ENCODE measurements at regions not wholly inside any gene's neighbourhood (a gene's known extent, or its start where the extent isn't known, plus 50 kb on each side); places are given as distances from the start of the nearest gene placed in this dataset.
A peak's percentile ranks its signal among the peaks of the same experiment; 100 is the strongest.
"Not testable (repeated sequence)": the region's sequence is repeated elsewhere in the genome, so short reads cannot be mapped to it uniquely, and the experiment has no call there.

- DNase-seq (ENCODE audit: low read depth in 1 of 2, low spot score in 1 of 2) = no peak
- in situ Hi-C loops (cut with HindIII; ENCODE audit: low pct_unique_long_range_greater_than_20kb, low sequenced_read_pairs) = no loop called here
- TF ChIP-seq JUND (IDR thresholded peaks at IDR 0.05; ENCODE audit: low read depth) = no peak
Measured at GRCh38 chr7:79624336-79624735, 170.9 kb upstream of the MAGI2 start.

GRCh38 chr7:79622781-79623180 lies 169.3 kb upstream of the MAGI2 start:
- in situ Hi-C loops (cut with HindIII; ENCODE audit: low pct_unique_long_range_greater_than_20kb, low sequenced_read_pairs) = no loop called here
- no peak for DNase-seq (ENCODE audit: low read depth in 1 of 2, low spot score in 1 of 2)
- TF ChIP-seq JUND (IDR thresholded peaks at IDR 0.05; ENCODE audit: low read depth) = no peak

GRCh38 chr7:79620291-79620690 lies 166.8 kb upstream of the MAGI2 start:
- in situ Hi-C loops (cut with HindIII; ENCODE audit: low pct_unique_long_range_greater_than_20kb, low sequenced_read_pairs) = no loop called here
- DNase-seq (ENCODE audit: low read depth in 1 of 2, low spot score in 1 of 2) = no peak
- TF ChIP-seq JUND (IDR thresholded peaks at IDR 0.05; ENCODE audit: low read depth) = no peak

- no peak for TF ChIP-seq JUND (IDR thresholded peaks at IDR 0.05; ENCODE audit: low read depth)
- in situ Hi-C loops (cut with HindIII; ENCODE audit: low pct_unique_long_range_greater_than_20kb, low sequenced_read_pairs) = no loop called here
- no peak for DNase-seq (ENCODE audit: low read depth in 1 of 2, low spot score in 1 of 2)
Measured at GRCh38 chr7:79619216-79619615, 165.7 kb upstream of the MAGI2 start.

- in situ Hi-C loops (cut with HindIII; ENCODE audit: low pct_unique_long_range_greater_than_20kb, low sequenced_read_pairs) = no loop called here
- no peak for TF ChIP-seq JUND (IDR thresholded peaks at IDR 0.05; ENCODE audit: low read depth)
Measured at GRCh38 chr7:79615871-79616640, 162.6 kb upstream of the MAGI2 start.

GRCh38 chr7:79615466-79615865 lies 162.0 kb upstream of the MAGI2 start:
- TF ChIP-seq JUND (IDR thresholded peaks at IDR 0.05; ENCODE audit: low read depth) = no peak
- no peak for DNase-seq (ENCODE audit: low read depth in 1 of 2, low spot score in 1 of 2)
- in situ Hi-C loops (cut with HindIII; ENCODE audit: low pct_unique_long_range_greater_than_20kb, low sequenced_read_pairs) = no loop called here

More at GRCh38 chr7:79615871-79616640, 162.6 kb upstream of the MAGI2 start:
- DNase-seq (ENCODE audit: low read depth in 1 of 2, low spot score in 1 of 2) = peak in 1 of 2 experiments; percentile 16

GRCh38 chr7:79612903-79613302 lies 159.4 kb upstream of the MAGI2 start:
- no peak for DNase-seq (ENCODE audit: low read depth in 1 of 2, low spot score in 1 of 2)
- no peak for TF ChIP-seq JUND (IDR thresholded peaks at IDR 0.05; ENCODE audit: low read depth)
- in situ Hi-C loops (cut with HindIII; ENCODE audit: low pct_unique_long_range_greater_than_20kb, low sequenced_read_pairs) = no loop called here

- no peak for DNase-seq (ENCODE audit: low read depth in 1 of 2, low spot score in 1 of 2)
- TF ChIP-seq JUND (IDR thresholded peaks at IDR 0.05; ENCODE audit: low read depth) = no peak
- in situ Hi-C loops (cut with HindIII; ENCODE audit: low pct_unique_long_range_greater_than_20kb, low sequenced_read_pairs) = no loop called here
Measured at GRCh38 chr7:79612022-79612421, 158.6 kb upstream of the MAGI2 start.

- TF ChIP-seq JUND (IDR thresholded peaks at IDR 0.05; ENCODE audit: low read depth) = no peak
- in situ Hi-C loops (cut with HindIII; ENCODE audit: low pct_unique_long_range_greater_than_20kb, low sequenced_read_pairs) = no loop called here
Measured at GRCh38 chr7:79610748-79611304, 157.4 kb upstream of the MAGI2 start.

GRCh38 chr7:79610313-79610712 lies 156.8 kb upstream of the MAGI2 start:
- in situ Hi-C loops (cut with HindIII; ENCODE audit: low pct_unique_long_range_greater_than_20kb, low sequenced_read_pairs) = no loop called here
- TF ChIP-seq JUND (IDR thresholded peaks at IDR 0.05; ENCODE audit: low read depth) = no peak
- DNase-seq (ENCODE audit: low read depth in 1 of 2, low spot score in 1 of 2) = no peak

More at GRCh38 chr7:79610748-79611304, 157.4 kb upstream of the MAGI2 start:
- DNase-seq (ENCODE audit: low read depth in 1 of 2, low spot score in 1 of 2) = no peak

- in situ Hi-C loops (cut with HindIII; ENCODE audit: low pct_unique_long_range_greater_than_20kb, low sequenced_read_pairs) = no loop called here
Measured at GRCh38 chr7:79608005-79608404, 154.5 kb upstream of the MAGI2 start.

GRCh38 chr7:79604841-79605240 lies 151.4 kb upstream of the MAGI2 start:
- no peak for DNase-seq (ENCODE audit: low read depth in 1 of 2, low spot score in 1 of 2)
- in situ Hi-C loops (cut with HindIII; ENCODE audit: low pct_unique_long_range_greater_than_20kb, low sequenced_read_pairs) = no loop called here
- TF ChIP-seq JUND (IDR thresholded peaks at IDR 0.05; ENCODE audit: low read depth) = no peak

More at GRCh38 chr7:79608005-79608404, 154.5 kb upstream of the MAGI2 start:
- no peak for TF ChIP-seq JUND (IDR thresholded peaks at IDR 0.05; ENCODE audit: low read depth)
- DNase-seq (ENCODE audit: low read depth in 1 of 2, low spot score in 1 of 2) = no peak

GRCh38 chr7:79598351-79598750 lies 144.9 kb upstream of the MAGI2 start:
- in situ Hi-C loops (cut with HindIII; ENCODE audit: low pct_unique_long_range_greater_than_20kb, low sequenced_read_pairs) = no loop called here
- no peak for TF ChIP-seq JUND (IDR thresholded peaks at IDR 0.05; ENCODE audit: low read depth)
- peak in 1 of 2 experiments; percentile 37 for DNase-seq (ENCODE audit: low read depth in 1 of 2, low spot score in 1 of 2)

- in situ Hi-C loops (cut with HindIII; ENCODE audit: low pct_unique_long_range_greater_than_20kb, low sequenced_read_pairs); DNase-seq (ENCODE audit: low read depth in 1 of 2, low spot score in 1 of 2): not testable (repeated sequence)
Measured at GRCh38 chr7:79594671-79595070, 141.2 kb upstream of the MAGI2 start.
